Small intestine (tissue), 7 donors: ENCODE measurements at regions not wholly inside any gene's neighbourhood (a gene's known extent, or its start where the extent isn't known, plus 50 kb on each side); places are given as distances from the start of the nearest gene placed in this dataset.
A peak's percentile ranks its signal among the peaks of the same experiment; 100 is the strongest.
"Not testable (repeated sequence)": the region's sequence is repeated elsewhere in the genome, so short reads cannot be mapped to it uniquely, and the experiment has no call there.

Experiments
- DNase-seq, 2 donors: peaks; one replicate each; pipeline versions ENCODE4 v3.0.0 to v3.0.0-alpha.2; 2013
- FAIRE-seq: peaks from 2 replicates; lab custom pipeline; 2012; peaks lifted over from hg19 to GRCh38; lab: Jason Lieb, UNC
- H3K27ac ChIP-seq, 3 donors: one replicate each; pipeline ENCODE4 v1.5.1; 2013; ENCODE audit warnings: low read length in 2 of 3, mild to moderate bottlenecking in 2 of 3, control low read depth in 1 of 3, inconsistent platforms in 1 of 3, low read depth in 1 of 3, moderate library complexity in 1 of 3
- H3K27me3 ChIP-seq, 3 donors: one replicate each; pipeline ENCODE4 v1.6.1; 2013; ENCODE audit warnings: low read length in 3 of 3, inconsistent platforms in 1 of 3; ENCODE audit not compliant: control insufficient read depth in 3 of 3, insufficient read depth in 3 of 3
- H3K36me3 ChIP-seq, 3 donors: one replicate each; pipeline ENCODE4 v1.6.1; 2013; ENCODE audit warnings: low read length in 3 of 3, inconsistent platforms in 1 of 3, low read depth in 1 of 3, mild to moderate bottlenecking in 1 of 3, moderate library complexity in 1 of 3; ENCODE audit not compliant: control insufficient read depth in 3 of 3, insufficient read depth in 2 of 3
- H3K4me1 ChIP-seq, 3 donors: one replicate each; pipeline ENCODE4 v1.6.1; 2013; ENCODE audit warnings: low read length in 2 of 3, inconsistent platforms in 1 of 3, low read depth in 1 of 3, mild to moderate bottlenecking in 1 of 3, moderate library complexity in 1 of 3; ENCODE audit not compliant: control insufficient read depth in 3 of 3, insufficient read depth in 2 of 3
- H3K4me3 ChIP-seq, 3 donors: one replicate each; pipeline ENCODE4 v1.5.1; 2013; ENCODE audit warnings: low read length in 3 of 3, control low read depth in 1 of 3, inconsistent platforms in 1 of 3, low read depth in 1 of 3, mild to moderate bottlenecking in 1 of 3, moderate library complexity in 1 of 3
- H3K9me3 ChIP-seq, 2 donors: one replicate each; pipeline ENCODE4 v1.6.1; 2013; ENCODE audit warnings: low read depth in 1 of 2, low read length in 1 of 2; ENCODE audit not compliant: control insufficient read depth in 2 of 2, insufficient read depth in 1 of 2
- WGBS, 3 donors: extraction: QIAGEN DNeasy Blood & Tissue Kit; methylation state at CpG; one replicate each; pipeline ENCODE4 v1.1.7; 2013; 5-methylcytosine and 5-hydroxymethylcytosine counted together
- donor health status: healthy with polysubstance abuse.
- donor health status: control.
- donor health status: control.
- donor health status: Bipolar disorder and iron deficiency.
- donor health status: healthy.

DNA sequence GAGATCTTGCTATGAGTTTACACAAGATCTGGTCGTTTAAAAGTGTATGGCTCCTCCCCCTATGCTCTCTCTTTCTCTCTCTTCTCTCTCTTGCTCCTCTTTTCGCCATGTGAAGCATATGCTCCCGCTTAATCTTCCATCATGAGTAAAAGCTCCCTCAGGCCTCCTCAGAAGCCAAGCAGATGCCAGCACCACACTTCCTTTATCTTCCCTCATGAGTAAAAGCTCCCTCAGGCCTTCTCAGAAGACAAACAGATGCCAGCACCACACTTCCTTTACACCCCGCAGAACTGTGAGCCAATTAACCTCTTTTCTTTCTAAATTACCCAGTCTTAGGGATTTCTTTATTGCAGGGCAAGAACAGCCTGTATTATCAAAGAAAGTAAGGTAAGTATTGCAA is 152.4 kb downstream of the SEC23A start:
- Histone ChIP-seq H3K36me3 (no peaks in the 10 kb centered on the region), H3K4me1 (no peaks in the 10 kb centered on the region), H3K4me3 (no peak overlapping the region), H3K9me3 (no peaks in the 10 kb centered on the region), H3K27ac (no peak overlapping the region), H3K27me3 (no peaks in the 10 kb centered on the region)
- no peak for DNase-seq
- WGBS, 3 donors: 59 to 66% (median 64%) methylated on average over 4 of the region's 4 CpGs
- FAIRE-seq: no peak

DNA sequence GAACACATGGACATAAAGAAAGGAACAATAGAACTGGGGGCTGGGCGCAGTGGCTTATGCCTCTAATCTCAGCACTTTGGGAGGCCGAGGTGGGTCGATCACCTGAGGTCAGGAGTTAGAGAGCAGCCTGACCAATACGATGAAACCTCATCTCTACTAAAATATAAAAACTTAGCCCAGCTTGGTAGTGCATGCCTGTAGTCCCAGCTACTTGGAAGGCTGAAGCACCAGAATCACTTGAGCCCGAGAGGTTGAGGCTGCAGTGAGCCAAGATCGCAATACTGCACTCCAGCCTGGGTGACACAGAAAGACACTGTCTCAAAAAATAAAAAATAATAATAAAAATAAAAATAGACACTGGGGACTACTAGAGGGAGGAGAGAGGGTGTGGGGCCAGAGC is 154.5 kb downstream of the SEC23A start:
- Histone ChIP-seq H3K9me3 (no peaks in the 10 kb centered on the region), H3K27ac (no peak overlapping the region), H3K27me3 (no peaks in the 10 kb centered on the region), H3K36me3 (no peaks in the 10 kb centered on the region), H3K4me1 (no peaks in the 10 kb centered on the region), H3K4me3 (no peak overlapping the region)
- no peak for FAIRE-seq
- 92 to 96% (median 95%) methylated on average over 6 of the region's 6 CpGs for WGBS, 3 donors
- DNase-seq: no peak

DNA sequence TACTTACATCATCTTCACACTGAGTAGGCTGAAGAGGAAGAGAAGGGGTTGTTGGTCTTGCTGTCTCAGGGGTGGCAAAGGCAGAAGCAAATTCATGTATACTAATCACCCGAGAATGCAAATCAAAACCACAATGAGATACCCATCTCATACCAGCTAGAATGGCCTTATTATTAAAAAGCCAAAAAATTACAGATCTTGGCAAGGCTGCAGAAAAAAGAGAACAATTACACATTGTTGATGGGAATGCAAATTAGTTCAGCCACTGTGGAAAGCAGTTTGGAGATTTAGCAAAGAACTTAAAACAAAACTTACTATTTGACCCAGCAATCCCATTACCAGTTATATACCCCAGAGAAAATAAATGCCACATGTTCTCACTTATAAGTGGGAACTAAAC is 154.9 kb downstream of the SEC23A start:
- DNase-seq (no peak), FAIRE-seq (no peak)
- Histone ChIP-seq H3K36me3 (no peaks in the 10 kb centered on the region), H3K4me1 (no peaks in the 10 kb centered on the region), H3K27ac (no peak overlapping the region), H3K9me3 (no peaks in the 10 kb centered on the region), H3K4me3 (no peak overlapping the region), H3K27me3 (no peaks in the 10 kb centered on the region)
- 67 to 83% (median 70%) methylated on average over 1 of the region's 1 CpG for WGBS, 3 donors

GRCh38 chr14:38947343-38947742 is 155.7 kb downstream of the SEC23A start:
- WGBS, 3 donors: 78 to 93% (median 86%) methylated on average over 1 of the region's 1 CpG
- no peak for FAIRE-seq
- no peaks in the 10 kb centered on the region for H3K27me3 ChIP-seq
- H3K4me3 ChIP-seq: no peak overlapping the region
- H3K9me3 ChIP-seq: no peaks in the 10 kb centered on the region
- no peak overlapping the region for H3K27ac ChIP-seq
- no peak for DNase-seq
- no peaks in the 10 kb centered on the region for H3K36me3 ChIP-seq
- no peaks in the 10 kb centered on the region for H3K4me1 ChIP-seq

GRCh38 chr14:38944691-38945090 is 158.3 kb downstream of the SEC23A start:
- no peaks in the 10 kb centered on the region for H3K27me3 ChIP-seq
- no peaks in the 10 kb centered on the region for H3K36me3 ChIP-seq
- H3K27ac ChIP-seq: no peak overlapping the region
- WGBS, 3 donors: 67 to 87% (median 76%) methylated on average over 3 of the region's 3 CpGs
- H3K4me3 ChIP-seq: no peak overlapping the region
- FAIRE-seq (no peak), DNase-seq (no peak)
- H3K9me3 ChIP-seq: no peaks in the 10 kb centered on the region
- no peaks in the 10 kb centered on the region for H3K4me1 ChIP-seq

DNA sequence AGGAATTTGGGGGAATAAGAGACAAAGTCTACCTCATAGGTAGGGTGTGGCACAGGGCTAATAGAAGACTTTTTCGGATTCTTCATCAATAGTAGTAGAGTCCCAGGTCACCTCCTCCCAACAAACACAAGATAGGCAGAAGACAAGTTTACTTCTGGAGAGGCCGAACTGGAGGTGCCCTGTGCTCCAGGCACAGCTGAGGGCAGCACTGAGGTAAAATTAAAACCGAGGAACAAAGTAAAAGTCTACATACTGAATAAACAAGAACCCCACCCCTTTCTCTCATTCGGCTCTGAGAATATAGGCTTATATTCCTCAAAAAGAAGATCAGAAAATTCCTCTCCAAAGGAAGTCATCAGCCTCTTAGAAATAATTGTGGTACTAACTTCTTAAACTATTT is 161.5 kb downstream of the SEC23A start:
- 62 to 69% (median 62%) methylated on average over 4 of the region's 4 CpGs for WGBS, 3 donors
- no peak for FAIRE-seq
- H3K9me3 ChIP-seq: no peaks in the 10 kb centered on the region
- H3K27ac ChIP-seq: no peak overlapping the region
- no peak for DNase-seq
- H3K4me1 ChIP-seq: no peaks in the 10 kb centered on the region
- no peaks in the 10 kb centered on the region for H3K36me3 ChIP-seq
- H3K27me3 ChIP-seq: no peaks in the 10 kb centered on the region
- no peak overlapping the region for H3K4me3 ChIP-seq

DNA sequence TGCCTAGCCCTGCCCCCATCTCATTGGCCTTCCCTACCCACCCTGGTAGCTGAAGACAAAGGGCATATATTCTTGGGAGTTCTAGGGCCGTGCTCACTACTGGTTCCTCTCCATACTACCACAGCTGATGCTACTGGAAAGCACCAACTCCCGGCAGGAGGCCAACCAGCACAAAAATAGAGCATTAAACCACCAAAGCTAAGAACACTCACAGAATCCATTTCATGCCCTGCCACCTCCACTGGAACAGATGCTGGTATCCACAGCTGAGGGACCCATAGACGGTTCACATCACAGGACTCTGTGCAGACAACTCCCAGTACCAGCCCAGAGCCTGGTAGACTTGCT is 170.4 kb downstream of the SEC23A start:
- not testable (repeated sequence) for H3K4me3 ChIP-seq, FAIRE-seq

DNA sequence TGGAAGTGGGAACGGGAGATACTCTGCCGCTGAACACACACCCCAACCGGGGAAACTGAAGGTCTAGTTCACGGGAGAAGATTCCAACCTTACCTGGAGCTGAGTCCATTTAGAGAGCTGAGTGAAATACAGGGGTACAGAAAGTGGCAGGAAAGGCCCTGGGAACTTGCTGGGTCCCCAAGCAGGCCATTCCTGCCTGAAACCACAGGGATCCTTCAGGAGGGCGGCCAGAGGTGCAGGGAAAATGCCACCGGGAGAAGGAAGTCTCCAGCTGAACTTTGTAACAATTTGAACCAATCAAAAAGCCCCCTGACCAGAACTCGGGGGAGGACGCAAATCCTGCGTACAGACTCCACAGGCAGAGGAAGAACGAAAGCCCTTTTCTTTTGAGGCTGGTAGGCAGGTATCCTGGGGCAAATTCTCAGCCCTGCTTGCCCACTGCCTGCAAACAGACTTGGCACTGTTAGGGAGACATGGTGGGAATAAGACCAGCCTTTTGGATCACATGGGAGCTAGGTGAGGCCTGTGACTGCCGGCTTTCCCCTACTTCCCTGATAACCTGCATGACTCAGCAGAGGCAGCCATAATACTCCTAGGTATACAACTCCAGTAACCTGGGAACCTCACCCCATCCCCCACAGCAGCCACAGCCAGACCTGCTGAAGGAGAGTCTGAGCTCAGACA is 170.9 kb downstream of the SEC23A start:
- Histone ChIP-seq H3K36me3 (no peaks in the 10 kb centered on the region), H3K27ac (no peak overlapping the region), H3K4me1 (no peaks in the 10 kb centered on the region), H3K4me3 (no peak overlapping the region), H3K9me3 (no peaks in the 10 kb centered on the region), H3K27me3 (no peaks in the 10 kb centered on the region)
- no peak for FAIRE-seq
- 84 to 90% (median 87%) methylated on average over 11 of the region's 11 CpGs for WGBS, 3 donors
- DNase-seq: peak; percentile 1 to 7

More for the DNA sequence above, 170.4 kb downstream of the SEC23A start:
- not testable (repeated sequence) for DNase-seq, H3K4me1 ChIP-seq, H3K27me3 ChIP-seq, H3K9me3 ChIP-seq, H3K36me3 ChIP-seq, H3K27ac ChIP-seq
- WGBS, 3 donors: 87 to 90% (median 90%) methylated on average over 3 of the region's 3 CpGs

DNA sequence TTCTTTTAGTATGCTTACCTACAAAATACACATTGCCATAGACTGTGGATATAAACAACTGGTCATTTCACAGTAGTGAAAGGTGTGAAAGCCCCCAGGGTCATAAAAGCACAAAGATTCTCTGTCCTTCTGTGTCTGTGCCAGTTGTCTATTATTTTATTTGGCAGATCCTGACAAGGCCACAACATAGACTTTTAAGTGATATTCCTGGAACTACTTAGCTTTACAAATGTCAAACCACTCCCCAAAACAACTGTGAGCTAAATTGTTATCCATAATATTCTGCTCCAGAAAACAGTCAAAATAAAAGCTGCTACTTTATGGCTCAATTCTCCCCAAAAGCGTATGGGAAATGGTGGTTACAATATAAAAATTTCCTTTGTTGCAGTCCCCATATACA is 172.1 kb downstream of the SEC23A start:
- no peak overlapping the region for H3K4me3 ChIP-seq
- H3K27me3 ChIP-seq: no peaks in the 10 kb centered on the region
- no peaks in the 10 kb centered on the region for H3K4me1 ChIP-seq
- FAIRE-seq: no peak
- 71 to 85% (median 79%) methylated on average over 1 of the region's 1 CpG for WGBS, 3 donors
- H3K36me3 ChIP-seq: no peaks in the 10 kb centered on the region
- no peak for DNase-seq
- H3K27ac ChIP-seq: no peak overlapping the region
- H3K9me3 ChIP-seq: no peaks in the 10 kb centered on the region
